Body of pancreas (tissue), 4 donors: ENCODE measurements at regions not wholly inside any gene's neighbourhood (a gene's known extent, or its start where the extent isn't known, plus 50 kb on each side); places are given as distances from the start of the nearest gene placed in this dataset.

Experiments used
- ATAC-seq: fragments of 150-250 bp; one replicate; pipeline ENCODE4 v1.9.1; 2016
- DNase-seq, 4 donors: peaks; one replicate each; pipeline ENCODE4 v3.0.0-alpha.2; 2019
- H3K27ac ChIP-seq, 4 donors: fragments of 200-600 bp; sonication (generic); 1 replicate in 3 of 4; 2 replicates in 1 of 4; pipeline versions ENCODE4 v1.5.1 to v1.6.1; 2016 to 2019; ENCODE audit warnings: mild to moderate bottlenecking in 1 of 4, mixed read lengths in 1 of 4, moderate library complexity in 1 of 4
- H3K27me3 ChIP-seq, 2 donors: fragments of 200-600 bp; sonication (generic); one replicate each; pipeline ENCODE4 v1.6.0; 2016; ENCODE audit warnings: mild to moderate bottlenecking in 1 of 2
- H3K36me3 ChIP-seq, 2 donors: fragments of 200-600 bp; sonication (generic); replicated peaks in 1 of 2; 2 replicates each; pipeline ENCODE4 v1.5.1; 2016; ENCODE audit warnings: low read depth in 2 of 2; ENCODE audit not compliant: insufficient read depth in 1 of 2
- H3K4me1 ChIP-seq: fragments of 200-600 bp; sonication (generic); one replicate; pipeline ENCODE4 v1.6.0; 2016
- H3K4me3 ChIP-seq, 2 donors: fragments of 200-600 bp; sonication (generic); 1 replicate in 1 of 2; 2 replicates in 1 of 2; pipeline ENCODE4 v1.5.1; 2016 to 2019
- H3K9me3 ChIP-seq, 3 donors: fragments of 200-600 bp; sonication (generic); 1 replicate in 2 of 3; 2 replicates in 1 of 3; pipeline ENCODE4 v1.5.1; 2016
- POLR2A ChIP-seq, 3 donors: fragments of 450-650 bp; IDR thresholded peaks; one replicate each; pipeline ENCODE4 v1.6.1; 2016; ENCODE audit warnings: antibody characterized with exemption in 3 of 3, mild to moderate bottlenecking in 2 of 3
- WGBS, 2 donors: methylation state at CpG; one replicate each; pipeline ENCODE4 v1.1.5; 2017; 5-methylcytosine and 5-hydroxymethylcytosine counted together
- intact Hi-C: fragments of 100-400 bp; cut with DNase I; formaldehyde crosslinking; loops from one replicate; pipeline ENCODE4 v1.15.1; 2023
- TF ChIP-seq, protein P1 (sequence below), 7 experiments: fragments of 450-650 bp in 4 of 7; fragments of 200-600 bp in 3 of 7; sonication (generic) in 3 of 7; IDR thresholded peaks; one replicate each; pipeline ENCODE4 v1.5.1; 2016 to 2019; ENCODE audit warnings: antibody characterized with exemption in 7 of 7

DNA sequence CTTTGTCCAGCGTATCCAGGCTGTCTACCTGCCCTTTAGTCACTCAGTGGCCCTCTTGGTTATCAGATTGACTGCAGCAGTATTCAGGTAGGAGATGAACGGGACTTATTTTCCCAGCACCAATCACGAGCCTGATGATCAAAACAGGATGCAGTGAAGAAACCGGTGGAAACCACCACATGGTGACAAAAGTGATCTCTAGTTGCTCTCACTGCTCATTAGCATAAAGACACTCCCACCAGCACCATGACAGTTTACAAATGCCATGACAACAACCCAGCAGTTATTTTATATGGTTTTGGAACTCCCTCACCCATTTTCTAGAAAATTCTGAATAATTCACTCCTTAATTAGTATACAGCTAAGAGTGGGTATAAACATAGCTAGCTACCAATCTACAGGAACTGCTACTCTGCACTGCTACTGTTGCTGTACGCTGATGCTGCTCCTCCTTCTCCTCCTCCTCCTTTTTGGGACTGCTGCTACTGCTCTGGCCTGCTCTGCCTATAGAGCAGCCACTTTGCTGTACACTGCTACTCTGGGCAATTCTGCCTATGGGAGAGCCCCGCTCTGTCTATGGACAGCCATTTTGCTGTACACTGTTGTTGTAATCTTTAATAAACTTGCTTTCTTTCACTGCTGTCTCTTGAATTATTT lies 142.5 kb upstream of the SSTR1 start:
- WGBS, 2 donors, result 70 to 79% methylated on average over 6 of the region's 6 CpGs
- ATAC-seq (no peak), DNase-seq (no peak)
- Histone ChIP-seq H3K27ac (no peak overlapping the region), H3K36me3 (no peaks in the 10 kb centered on the region), H3K4me1 (no peaks in the 10 kb centered on the region), H3K4me3 (no peak overlapping the region), H3K27me3 (no peaks in the 10 kb centered on the region), H3K9me3 (peaks cover 0 to 17% (median 0%) of the 10 kb centered on the region in 3 donors)
- intact Hi-C loops, result no loop called here
- no peak for TF ChIP-seq POLR2A (IDR thresholded peaks at IDR 0.05)
- TF ChIP-seq, protein P1, sequence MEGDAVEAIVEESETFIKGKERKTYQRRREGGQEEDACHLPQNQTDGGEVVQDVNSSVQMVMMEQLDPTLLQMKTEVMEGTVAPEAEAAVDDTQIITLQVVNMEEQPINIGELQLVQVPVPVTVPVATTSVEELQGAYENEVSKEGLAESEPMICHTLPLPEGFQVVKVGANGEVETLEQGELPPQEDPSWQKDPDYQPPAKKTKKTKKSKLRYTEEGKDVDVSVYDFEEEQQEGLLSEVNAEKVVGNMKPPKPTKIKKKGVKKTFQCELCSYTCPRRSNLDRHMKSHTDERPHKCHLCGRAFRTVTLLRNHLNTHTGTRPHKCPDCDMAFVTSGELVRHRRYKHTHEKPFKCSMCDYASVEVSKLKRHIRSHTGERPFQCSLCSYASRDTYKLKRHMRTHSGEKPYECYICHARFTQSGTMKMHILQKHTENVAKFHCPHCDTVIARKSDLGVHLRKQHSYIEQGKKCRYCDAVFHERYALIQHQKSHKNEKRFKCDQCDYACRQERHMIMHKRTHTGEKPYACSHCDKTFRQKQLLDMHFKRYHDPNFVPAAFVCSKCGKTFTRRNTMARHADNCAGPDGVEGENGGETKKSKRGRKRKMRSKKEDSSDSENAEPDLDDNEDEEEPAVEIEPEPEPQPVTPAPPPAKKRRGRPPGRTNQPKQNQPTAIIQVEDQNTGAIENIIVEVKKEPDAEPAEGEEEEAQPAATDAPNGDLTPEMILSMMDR (IDR thresholded peaks at IDR 0.05), result no peak

DNA sequence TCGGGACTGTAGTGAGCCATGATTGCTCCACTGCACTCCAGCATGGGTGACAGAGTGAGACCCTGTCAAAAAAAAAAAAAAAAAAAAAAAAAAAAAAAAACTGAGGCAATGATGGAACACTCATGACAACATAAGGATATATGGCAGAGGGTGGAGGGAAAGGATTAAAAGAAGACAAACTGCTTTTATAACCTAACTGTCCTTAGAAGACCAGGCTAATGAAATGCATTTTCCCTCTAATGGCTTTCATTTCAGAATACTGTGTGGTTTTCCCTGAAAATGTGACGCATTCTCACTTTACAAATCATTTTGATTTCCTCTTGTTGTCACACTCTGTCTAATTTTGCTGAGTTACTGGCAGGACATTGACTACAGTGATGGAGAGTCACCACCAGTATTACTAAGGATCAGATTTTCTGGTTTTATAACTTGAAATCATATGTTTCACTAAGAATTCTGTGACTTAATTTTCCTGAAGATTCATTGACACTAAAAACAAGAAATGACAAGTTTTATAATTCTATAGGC lies 137.6 kb upstream of the SSTR1 start:
- no peaks in the 10 kb centered on the region for H3K9me3 ChIP-seq
- no peak for DNase-seq
- H3K36me3 ChIP-seq, result no peaks in the 10 kb centered on the region
- no peak for TF ChIP-seq POLR2A (IDR thresholded peaks at IDR 0.05)
- TF ChIP-seq, protein P1 (IDR thresholded peaks at IDR 0.05), result no peak
- 75 to 83% methylated on average over 2 of the region's 2 CpGs for WGBS, 2 donors
- H3K4me3 ChIP-seq, result no peak overlapping the region
- no peak overlapping the region for H3K27ac ChIP-seq
- no peak for ATAC-seq
- no peaks in the 10 kb centered on the region for H3K27me3 ChIP-seq
- H3K4me1 ChIP-seq, result no peaks in the 10 kb centered on the region
- intact Hi-C loops, result no loop called here

DNA sequence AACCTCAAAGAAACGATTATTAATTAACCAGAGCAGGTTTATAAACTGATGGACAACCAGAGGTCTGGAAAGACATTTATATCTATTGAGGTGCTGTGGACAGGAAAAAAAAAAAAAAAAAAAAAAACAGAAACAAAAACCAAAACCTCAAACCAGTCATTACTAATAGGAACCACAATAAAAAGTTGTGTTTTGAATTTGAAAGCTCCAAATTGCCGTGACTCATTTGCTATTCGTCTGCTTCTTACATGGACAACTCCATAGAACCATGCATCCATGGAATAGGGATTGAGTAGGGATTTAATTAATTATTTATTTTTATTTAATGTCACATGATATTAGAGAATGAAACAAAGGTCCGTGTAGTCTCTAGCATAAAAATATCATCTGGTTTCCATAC lies 134.1 kb upstream of the SSTR1 start:
- Histone ChIP-seq H3K4me1 (no peaks in the 10 kb centered on the region), H3K9me3 (no peaks in the 10 kb centered on the region), H3K36me3 (no peaks in the 10 kb centered on the region), H3K27ac (no peak overlapping the region), H3K27me3 (no peaks in the 10 kb centered on the region), H3K4me3 (no peak overlapping the region)
- intact Hi-C loops, result no loop called here
- DNase-seq (no peak), ATAC-seq (no peak)
- TF ChIP-seq POLR2A (IDR thresholded peaks at IDR 0.05), result no peak
- TF ChIP-seq, protein P1 (IDR thresholded peaks at IDR 0.05), result no peak
- 51 to 54% methylated on average over 4 of the region's 4 CpGs for WGBS, 2 donors

DNA sequence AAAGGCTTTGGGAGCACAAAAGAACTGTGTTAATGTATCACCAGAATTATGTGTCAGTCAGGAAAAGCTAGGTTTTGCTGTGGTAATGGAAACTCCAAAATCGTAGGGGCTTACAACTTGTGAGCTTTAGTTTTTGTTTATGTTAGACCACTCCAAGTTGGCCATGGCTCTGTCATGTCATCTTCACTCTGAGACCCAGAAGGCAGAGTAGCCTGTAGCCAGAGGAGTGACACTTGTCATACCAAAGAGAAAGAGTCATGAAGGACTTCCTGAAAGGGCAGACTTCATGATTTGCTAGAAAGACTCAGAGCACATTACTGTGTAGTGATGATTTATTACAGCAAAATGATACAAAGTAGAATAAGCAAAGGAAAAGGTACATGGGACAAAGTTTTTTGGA lies 133.6 kb upstream of the SSTR1 start:
- intact Hi-C loops, result no loop called here

DNA sequence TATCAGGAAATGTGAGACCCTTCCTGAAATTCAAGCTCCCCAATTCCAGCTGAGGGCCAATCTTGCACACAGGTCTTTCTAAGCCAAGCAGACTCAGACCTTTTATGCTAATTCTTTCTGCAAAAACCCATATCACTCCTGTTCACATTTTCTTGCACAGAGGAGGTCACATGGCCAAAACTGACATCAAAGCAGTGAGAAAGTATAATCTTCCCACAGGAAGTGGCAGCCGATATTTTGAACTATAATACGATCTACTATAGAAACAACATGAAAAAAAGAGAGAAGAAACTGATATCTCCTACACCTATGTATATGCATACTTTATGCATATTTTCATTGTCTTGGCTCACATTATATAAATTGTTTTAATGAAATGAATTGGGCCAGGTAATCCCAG lies 132.9 kb upstream of the SSTR1 start:
- WGBS, 2 donors, result 70 to 92% methylated on average over 2 of the region's 2 CpGs

More for the DNA sequence above, 133.6 kb upstream of the SSTR1 start:
- DNase-seq (no peak), ATAC-seq (no peak)
- H3K27ac ChIP-seq, result no peak overlapping the region
- no peaks in the 10 kb centered on the region for H3K27me3 ChIP-seq
- H3K9me3 ChIP-seq, result no peaks in the 10 kb centered on the region
- no peak overlapping the region for H3K4me3 ChIP-seq
- H3K4me1 ChIP-seq, result no peaks in the 10 kb centered on the region
- H3K36me3 ChIP-seq, result no peaks in the 10 kb centered on the region
- TF ChIP-seq POLR2A (IDR thresholded peaks at IDR 0.05), result no peak
- 23 to 29% methylated on average over 1 of the region's 1 CpG for WGBS, 2 donors

More for the DNA sequence above, 132.9 kb upstream of the SSTR1 start:
- Histone ChIP-seq H3K9me3 (no peaks in the 10 kb centered on the region), H3K4me1 (no peaks in the 10 kb centered on the region), H3K36me3 (no peaks in the 10 kb centered on the region), H3K27me3 (no peaks in the 10 kb centered on the region), H3K4me3 (no peak overlapping the region), H3K27ac (no peak overlapping the region)
- ATAC-seq (no peak), DNase-seq (no peak)
- TF ChIP-seq POLR2A (IDR thresholded peaks at IDR 0.05), result no peak
- TF ChIP-seq, protein P1 (IDR thresholded peaks at IDR 0.05), result no peak
- intact Hi-C loops, result no loop called here
